Upper lobe of right lung (tissue), 1 donor: ENCODE measurements at regions not wholly inside any gene's neighbourhood (a gene's known extent, or its start where the extent isn't known, plus 50 kb on each side); places are given as distances from the start of the nearest gene placed in this dataset.

Experiments
- ATAC-seq: fragments of 200-7000 bp; cut with Tn5 transposase; one replicate; pipeline ENCODE4 v1.9.1; 2020; ENCODE audit warnings: mild to moderate bottlenecking, moderate library complexity
- DNase-seq: peaks from one replicate; pipeline ENCODE4 v3.0.0-alpha.2; 2020
- H3K27ac ChIP-seq: fragments of 200-600 bp; one replicate; pipeline ENCODE4 v1.8.0; 2022
- H3K27me3 ChIP-seq: fragments of 200-600 bp; one replicate; pipeline ENCODE4 v1.8.0; 2022; ENCODE audit warnings: mild to moderate bottlenecking
- H3K36me3 ChIP-seq: fragments of 200-600 bp; one replicate; pipeline ENCODE4 v1.8.0; 2022
- H3K4me1 ChIP-seq: fragments of 200-600 bp; one replicate; pipeline ENCODE4 v1.8.0; 2022
- H3K4me3 ChIP-seq: fragments of 200-600 bp; one replicate; pipeline ENCODE4 v1.8.0; 2022; ENCODE audit warnings: mild to moderate bottlenecking
- H3K9me3 ChIP-seq: fragments of 200-600 bp; one replicate; pipeline ENCODE4 v1.8.0; 2022
- CTCF ChIP-seq: fragments of 200-600 bp; IDR thresholded peaks from one replicate; pipeline ENCODE4 v1.8.0; 2022; ENCODE audit warnings: antibody characterized with exemption
- intact Hi-C: fragments of 100-400 bp; cut with DNase I; formaldehyde crosslinking; loops from one replicate; pipeline ENCODE4 v1.11.0; 2022
- donor health status: DM: no; HTN: yes; CAD: no; lungs with severe emphysema.

- Histone ChIP-seq H3K4me1 (no peaks in the 10 kb centered on the region), H3K4me3 (no peak overlapping the region), H3K27me3 (no peaks in the 10 kb centered on the region), H3K27ac (no peak overlapping the region), H3K36me3 (no peaks in the 10 kb centered on the region), H3K9me3 (no peaks in the 10 kb centered on the region)
- TF ChIP-seq CTCF: no peak
- intact Hi-C loops: no loop called here
- ATAC-seq (no peak), DNase-seq (no peak)
These were observed 258.8 kb upstream of the PDZRN3 start for GRCh38 chr3:73883497-73883896.

GRCh38 chr3:73874606-73875369 is 250.0 kb upstream of the PDZRN3 start:
- DNase-seq: no peak
- intact Hi-C loops: no loop called here
- H3K4me1 ChIP-seq: no peaks in the 10 kb centered on the region
- no peak for ATAC-seq
- H3K4me3 ChIP-seq: no peak overlapping the region
- H3K27ac ChIP-seq: no peak overlapping the region
- no peak for TF ChIP-seq CTCF
- H3K27me3 ChIP-seq: no peaks in the 10 kb centered on the region
- no peaks in the 10 kb centered on the region for H3K9me3 ChIP-seq
- no peaks in the 10 kb centered on the region for H3K36me3 ChIP-seq

- no peak for TF ChIP-seq CTCF
- Histone ChIP-seq H3K27ac (no peak overlapping the region), H3K27me3 (no peaks in the 10 kb centered on the region), H3K4me1 (no peaks in the 10 kb centered on the region), H3K9me3 (no peaks in the 10 kb centered on the region), H3K4me3 (no peak overlapping the region), H3K36me3 (no peaks in the 10 kb centered on the region)
- intact Hi-C loops: no loop called here
- DNase-seq (no peak), ATAC-seq (no peak)
These were observed 249.4 kb upstream of the PDZRN3 start for GRCh38 chr3:73874161-73874560.

- no peaks in the 10 kb centered on the region for H3K4me1 ChIP-seq
- H3K9me3 ChIP-seq: no peaks in the 10 kb centered on the region
- intact Hi-C loops: no loop called here
- no peaks in the 10 kb centered on the region for H3K27me3 ChIP-seq
- ATAC-seq (peak; percentile 39), DNase-seq (no peak)
- peak; percentile 51 for TF ChIP-seq CTCF
- H3K36me3 ChIP-seq: no peaks in the 10 kb centered on the region
- H3K4me3 ChIP-seq: no peak overlapping the region
- no peak overlapping the region for H3K27ac ChIP-seq
These were observed 244.1 kb upstream of the PDZRN3 start for GRCh38 chr3:73868688-73869315.

- Histone ChIP-seq H3K9me3 (no peaks in the 10 kb centered on the region), H3K36me3 (no peaks in the 10 kb centered on the region), H3K27me3 (no peaks in the 10 kb centered on the region), H3K27ac (no peak overlapping the region), H3K4me1 (no peaks in the 10 kb centered on the region), H3K4me3 (no peak overlapping the region)
- TF ChIP-seq CTCF: no peak
- no peak for DNase-seq
- intact Hi-C loops: no loop called here
- no peak for ATAC-seq
These were observed 242.8 kb upstream of the PDZRN3 start for GRCh38 chr3:73867524-73867923.
